ENCODE measurements at regions not wholly inside any gene's neighbourhood (a gene's known extent, or its start where the extent isn't known, plus 50 kb on each side); places are given as distances from the start of the nearest gene placed in this dataset.

GRCh38 chr14:43934102-43934501, 573.0 kb downstream of the FSCB start:
- Histone ChIP-seq H3K9ac (ENCODE audit: low read length) (no peak overlapping the region), H2BK15ac (ENCODE audit: low read depth, poor library complexity, severe bottlenecking) (no peak overlapping the region), H3K27ac (ENCODE audit: low read length, poor library complexity, severe bottlenecking) (no peak overlapping the region), H3K4me1 (ENCODE audit: control insufficient read depth, insufficient read depth, low read depth, low read length) (no peaks in the 10 kb centered on the region), H2BK120ac (ENCODE audit: low read depth, low read length) (no peak overlapping the region), H4K8ac (ENCODE audit: low read length) (no peak overlapping the region), H2BK5ac (ENCODE audit: low read depth, low read length, poor library complexity, severe bottlenecking) (no peak overlapping the region), H2BK12ac (ENCODE audit: low read length in 2 of 2) (no peak overlapping the region), H3K4ac (ENCODE audit: low read depth in 1 of 2, low read length in 2 of 2) (no peak overlapping the region), H4K91ac (ENCODE audit: low read length) (no peak overlapping the region), H2AFZ (ENCODE audit: low read depth, low read length) (no peak overlapping the region), H3K14ac (ENCODE audit: low read length in 2 of 2) (no peak overlapping the region), H3K4me3 (ENCODE audit: insufficient read depth in 1 of 2, low read depth in 1 of 2, low read length in 2 of 2) (no peak overlapping the region), H3K27me3 (ENCODE audit: control insufficient read depth in 1 of 2, insufficient read depth in 1 of 2, low read length in 2 of 2) (no peaks in the 10 kb centered on the region), H3K9me3 (ENCODE audit: control insufficient read depth, low read length) (no peaks in the 10 kb centered on the region), H3K23ac (ENCODE audit: low read length in 2 of 2) (no peak overlapping the region), H3K4me2 (ENCODE audit: low read length, poor library complexity, severe bottlenecking) (no peak overlapping the region), H3K36me3 (ENCODE audit: control insufficient read depth in 1 of 2, insufficient read depth in 2 of 2, low read depth in 1 of 2, low read length in 2 of 2) (no peaks in the 10 kb centered on the region), H3K79me1 (replicated peaks; ENCODE audit: low read length, poor library complexity, severe bottlenecking) (no peaks in the 10 kb centered on the region), H2AK5ac (ENCODE audit: low read length, severe bottlenecking) (no peak overlapping the region), H3K18ac (ENCODE audit: low read depth in 1 of 2, low read length in 2 of 2) (no peak overlapping the region)
- DNase-seq: no peak
- WGBS: no CpG with 5 or more reads among the region's 1 CpG

GRCh38 chr14:43914041-43914693, 592.9 kb downstream of the FSCB start:
- H3K4me1 ChIP-seq (ENCODE audit: control insufficient read depth, insufficient read depth, low read depth, low read length): no peaks in the 10 kb centered on the region
- H3K18ac ChIP-seq (ENCODE audit: low read depth in 1 of 2, low read length in 2 of 2): no peak overlapping the region
- WGBS: 84% methylated on average over 3 of the region's 4 CpGs
- H3K27me3 ChIP-seq (ENCODE audit: control insufficient read depth in 1 of 2, insufficient read depth in 1 of 2, low read length in 2 of 2): no peaks in the 10 kb centered on the region
- no peak overlapping the region for H3K14ac ChIP-seq (ENCODE audit: low read length in 2 of 2)
- H2AFZ ChIP-seq (ENCODE audit: low read depth, low read length): no peak overlapping the region
- no peak overlapping the region for H2BK120ac ChIP-seq (ENCODE audit: low read depth, low read length)
- no peak overlapping the region for H4K91ac ChIP-seq (ENCODE audit: low read length)
- no peak overlapping the region for H3K9ac ChIP-seq (ENCODE audit: low read length)
- H3K4me3 ChIP-seq (ENCODE audit: insufficient read depth in 1 of 2, low read depth in 1 of 2, low read length in 2 of 2): no peak overlapping the region
- H2BK5ac ChIP-seq (ENCODE audit: low read depth, low read length, poor library complexity, severe bottlenecking): no peak overlapping the region
- H3K9me3 ChIP-seq (ENCODE audit: control insufficient read depth, low read length): peaks cover 2% of the 10 kb centered on the region
- no peak overlapping the region for H4K8ac ChIP-seq (ENCODE audit: low read length)
- no peak overlapping the region for H2BK15ac ChIP-seq (ENCODE audit: low read depth, poor library complexity, severe bottlenecking)
- no peak overlapping the region for H3K4me2 ChIP-seq (ENCODE audit: low read length, poor library complexity, severe bottlenecking)
- no peak overlapping the region for H3K23ac ChIP-seq (ENCODE audit: low read length in 2 of 2)
- H3K36me3 ChIP-seq (ENCODE audit: control insufficient read depth in 1 of 2, insufficient read depth in 2 of 2, low read depth in 1 of 2, low read length in 2 of 2): no peaks in the 10 kb centered on the region
- no peak overlapping the region for H3K4ac ChIP-seq (ENCODE audit: low read depth in 1 of 2, low read length in 2 of 2)
- H2BK12ac ChIP-seq (ENCODE audit: low read length in 2 of 2): no peak overlapping the region
- H2AK5ac ChIP-seq (ENCODE audit: low read length, severe bottlenecking): no peak overlapping the region
- H3K27ac ChIP-seq (ENCODE audit: low read length, poor library complexity, severe bottlenecking): no peak overlapping the region
- no peak for DNase-seq
- no peaks in the 10 kb centered on the region for H3K79me1 ChIP-seq (replicated peaks; ENCODE audit: low read length, poor library complexity, severe bottlenecking)

GRCh38 chr14:43903209-43903608, 603.9 kb downstream of the FSCB start:
- Histone ChIP-seq H3K18ac (ENCODE audit: low read depth in 1 of 2, low read length in 2 of 2) (no peak overlapping the region), H3K9ac (ENCODE audit: low read length) (no peak overlapping the region), H2BK5ac (ENCODE audit: low read depth, low read length, poor library complexity, severe bottlenecking) (no peak overlapping the region), H3K14ac (ENCODE audit: low read length in 2 of 2) (no peak overlapping the region), H3K79me1 (replicated peaks; ENCODE audit: low read length, poor library complexity, severe bottlenecking) (no peaks in the 10 kb centered on the region), H3K4me3 (ENCODE audit: insufficient read depth in 1 of 2, low read depth in 1 of 2, low read length in 2 of 2) (no peak overlapping the region), H3K4me2 (ENCODE audit: low read length, poor library complexity, severe bottlenecking) (no peak overlapping the region), H2AFZ (ENCODE audit: low read depth, low read length) (no peak overlapping the region), H3K27me3 (ENCODE audit: control insufficient read depth in 1 of 2, insufficient read depth in 1 of 2, low read length in 2 of 2) (no peaks in the 10 kb centered on the region), H3K4ac (ENCODE audit: low read depth in 1 of 2, low read length in 2 of 2) (no peak overlapping the region), H4K8ac (ENCODE audit: low read length) (no peak overlapping the region), H2BK12ac (ENCODE audit: low read length in 2 of 2) (no peak overlapping the region), H3K36me3 (ENCODE audit: control insufficient read depth in 1 of 2, insufficient read depth in 2 of 2, low read depth in 1 of 2, low read length in 2 of 2) (no peaks in the 10 kb centered on the region), H2BK15ac (ENCODE audit: low read depth, poor library complexity, severe bottlenecking) (no peak overlapping the region), H2AK5ac (ENCODE audit: low read length, severe bottlenecking) (no peak overlapping the region), H3K9me3 (ENCODE audit: control insufficient read depth, low read length) (no peaks in the 10 kb centered on the region), H4K91ac (ENCODE audit: low read length) (no peak overlapping the region), H3K23ac (ENCODE audit: low read length in 2 of 2) (no peak overlapping the region), H3K27ac (ENCODE audit: low read length, poor library complexity, severe bottlenecking) (no peak overlapping the region), H3K4me1 (ENCODE audit: control insufficient read depth, insufficient read depth, low read depth, low read length) (no peaks in the 10 kb centered on the region), H2BK120ac (ENCODE audit: low read depth, low read length) (no peak overlapping the region)
- DNase-seq: no peak
- 64% methylated on average over 1 of the region's 1 CpG for WGBS

GRCh38 chr14:43901911-43902673, 605.0 kb downstream of the FSCB start:
- Histone ChIP-seq H2BK120ac (ENCODE audit: low read depth, low read length) (no peak overlapping the region), H3K14ac (ENCODE audit: low read length in 2 of 2) (no peak overlapping the region), H3K18ac (ENCODE audit: low read depth in 1 of 2, low read length in 2 of 2) (no peak overlapping the region), H3K9ac (ENCODE audit: low read length) (no peak overlapping the region), H3K23ac (ENCODE audit: low read length in 2 of 2) (no peak overlapping the region), H2AFZ (ENCODE audit: low read depth, low read length) (no peak overlapping the region), H2BK15ac (ENCODE audit: low read depth, poor library complexity, severe bottlenecking) (no peak overlapping the region), H3K4me3 (ENCODE audit: insufficient read depth in 1 of 2, low read depth in 1 of 2, low read length in 2 of 2) (no peak overlapping the region), H3K79me1 (replicated peaks; ENCODE audit: low read length, poor library complexity, severe bottlenecking) (no peaks in the 10 kb centered on the region), H3K27ac (ENCODE audit: low read length, poor library complexity, severe bottlenecking) (no peak overlapping the region), H3K4me2 (ENCODE audit: low read length, poor library complexity, severe bottlenecking) (no peak overlapping the region), H2BK5ac (ENCODE audit: low read depth, low read length, poor library complexity, severe bottlenecking) (no peak overlapping the region), H3K27me3 (ENCODE audit: control insufficient read depth in 1 of 2, insufficient read depth in 1 of 2, low read length in 2 of 2) (no peaks in the 10 kb centered on the region), H2BK12ac (ENCODE audit: low read length in 2 of 2) (no peak overlapping the region), H3K9me3 (ENCODE audit: control insufficient read depth, low read length) (no peaks in the 10 kb centered on the region), H3K4ac (ENCODE audit: low read depth in 1 of 2, low read length in 2 of 2) (no peak overlapping the region), H3K4me1 (ENCODE audit: control insufficient read depth, insufficient read depth, low read depth, low read length) (no peaks in the 10 kb centered on the region), H4K91ac (ENCODE audit: low read length) (no peak overlapping the region), H2AK5ac (ENCODE audit: low read length, severe bottlenecking) (no peak overlapping the region), H4K8ac (ENCODE audit: low read length) (no peak overlapping the region), H3K36me3 (ENCODE audit: control insufficient read depth in 1 of 2, insufficient read depth in 2 of 2, low read depth in 1 of 2, low read length in 2 of 2) (no peaks in the 10 kb centered on the region)
- no peak for DNase-seq
- no CpG with 5 or more reads among the region's 3 CpGs for WGBS

Measured in mesenchymal stem cell (in vitro differentiated cells and primary cell).